ENCODE measurements at regions not wholly inside any gene's neighbourhood (a gene's known extent, or its start where the extent isn't known, plus 50 kb on each side); places are given as distances from the start of the nearest gene placed in this dataset.
"Not testable (repeated sequence)": the region's sequence is repeated elsewhere in the genome, so short reads cannot be mapped to it uniquely, and the experiment has no call there.

DNA sequence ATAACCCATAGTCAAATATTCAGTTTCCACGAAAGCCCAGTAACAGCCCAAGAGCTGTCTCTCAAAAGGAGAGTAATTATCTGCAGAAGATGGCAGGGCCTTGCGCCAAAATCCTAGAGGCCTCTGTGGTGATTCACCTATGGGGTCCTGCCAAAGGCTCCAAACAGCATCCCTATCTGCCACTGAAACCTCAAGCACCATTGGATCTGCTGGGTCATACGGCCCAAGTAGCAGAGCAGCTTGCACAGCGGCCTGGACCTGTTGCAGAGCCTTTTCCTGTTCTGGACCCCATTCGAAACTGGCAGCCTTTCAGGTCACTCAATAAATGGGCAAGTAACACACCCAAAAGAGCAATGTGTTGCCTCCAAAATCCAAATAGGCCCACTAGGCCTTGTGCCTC is 183.2 kb upstream of the IPO5 start:
- TF ChIP-seq, protein P1, sequence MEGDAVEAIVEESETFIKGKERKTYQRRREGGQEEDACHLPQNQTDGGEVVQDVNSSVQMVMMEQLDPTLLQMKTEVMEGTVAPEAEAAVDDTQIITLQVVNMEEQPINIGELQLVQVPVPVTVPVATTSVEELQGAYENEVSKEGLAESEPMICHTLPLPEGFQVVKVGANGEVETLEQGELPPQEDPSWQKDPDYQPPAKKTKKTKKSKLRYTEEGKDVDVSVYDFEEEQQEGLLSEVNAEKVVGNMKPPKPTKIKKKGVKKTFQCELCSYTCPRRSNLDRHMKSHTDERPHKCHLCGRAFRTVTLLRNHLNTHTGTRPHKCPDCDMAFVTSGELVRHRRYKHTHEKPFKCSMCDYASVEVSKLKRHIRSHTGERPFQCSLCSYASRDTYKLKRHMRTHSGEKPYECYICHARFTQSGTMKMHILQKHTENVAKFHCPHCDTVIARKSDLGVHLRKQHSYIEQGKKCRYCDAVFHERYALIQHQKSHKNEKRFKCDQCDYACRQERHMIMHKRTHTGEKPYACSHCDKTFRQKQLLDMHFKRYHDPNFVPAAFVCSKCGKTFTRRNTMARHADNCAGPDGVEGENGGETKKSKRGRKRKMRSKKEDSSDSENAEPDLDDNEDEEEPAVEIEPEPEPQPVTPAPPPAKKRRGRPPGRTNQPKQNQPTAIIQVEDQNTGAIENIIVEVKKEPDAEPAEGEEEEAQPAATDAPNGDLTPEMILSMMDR (IDR thresholded peaks at IDR 0.05), result not testable (repeated sequence)
- TF ChIP-seq, protein P2, sequence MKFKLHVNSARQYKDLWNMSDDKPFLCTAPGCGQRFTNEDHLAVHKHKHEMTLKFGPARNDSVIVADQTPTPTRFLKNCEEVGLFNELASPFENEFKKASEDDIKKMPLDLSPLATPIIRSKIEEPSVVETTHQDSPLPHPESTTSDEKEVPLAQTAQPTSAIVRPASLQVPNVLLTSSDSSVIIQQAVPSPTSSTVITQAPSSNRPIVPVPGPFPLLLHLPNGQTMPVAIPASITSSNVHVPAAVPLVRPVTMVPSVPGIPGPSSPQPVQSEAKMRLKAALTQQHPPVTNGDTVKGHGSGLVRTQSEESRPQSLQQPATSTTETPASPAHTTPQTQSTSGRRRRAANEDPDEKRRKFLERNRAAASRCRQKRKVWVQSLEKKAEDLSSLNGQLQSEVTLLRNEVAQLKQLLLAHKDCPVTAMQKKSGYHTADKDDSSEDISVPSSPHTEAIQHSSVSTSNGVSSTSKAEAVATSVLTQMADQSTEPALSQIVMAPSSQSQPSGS (CRISPR knock-in tag; IDR thresholded peaks at IDR 0.05; ENCODE audit: borderline replicate concordance, low read depth), result not testable (repeated sequence)
- TF ChIP-seq NFYB (CRISPR knock-in tag; conservative IDR thresholded peaks at IDR 0.05; ENCODE audit: low read depth); IRF2 (CRISPR knock-in tag; IDR thresholded peaks at IDR 0.05; ENCODE audit: borderline replicate concordance, low read depth): not testable (repeated sequence)
